Suppressor macrophage treated with lipopolysaccharide for 1 hour (primary cell): ENCODE measurements at regions not wholly inside any gene's neighbourhood (a gene's known extent, or its start where the extent isn't known, plus 50 kb on each side); places are given as distances from the start of the nearest gene placed in this dataset.
"Not testable (repeated sequence)": the region's sequence is repeated elsewhere in the genome, so short reads cannot be mapped to it uniquely, and the experiment has no call there.

Experiments used
- DNase-seq, 3 donors: peaks; one replicate each; pipeline ENCODE4 v3.0.0-alpha.2; 2020 to 2022

- not testable (repeated sequence) for DNase-seq
Measured at GRCh38 chr6:4725136-4725760, 51.0 kb upstream of the CDYL start.

GRCh38 chr6:4724727-4725126 lies 51.5 kb upstream of the CDYL start:
- not testable (repeated sequence) for DNase-seq

GRCh38 chr6:4723383-4723782 lies 52.8 kb upstream of the CDYL start:
- no peak for DNase-seq

- peak in 1 of 3 donors; percentile 10 for DNase-seq
Measured at GRCh38 chr6:4721368-4721767, 54.8 kb upstream of the CDYL start.

GRCh38 chr6:4719491-4719890 lies 56.7 kb upstream of the CDYL start:
- no peak for DNase-seq

GRCh38 chr6:4717856-4718255 lies 58.3 kb upstream of the CDYL start:
- DNase-seq, result no peak

GRCh38 chr6:4717124-4717523 lies 59.1 kb upstream of the CDYL start:
- no peak for DNase-seq

GRCh38 chr6:4714961-4715501 lies 61.2 kb upstream of the CDYL start:
- DNase-seq, result no peak

- DNase-seq, result no peak
Measured at GRCh38 chr6:4712291-4712690, 63.9 kb upstream of the CDYL start.

GRCh38 chr6:4707011-4707410 lies 69.2 kb upstream of the CDYL start:
- no peak for DNase-seq

- DNase-seq, result no peak
Measured at GRCh38 chr6:4705809-4706208, 70.4 kb upstream of the CDYL start.

GRCh38 chr6:4703382-4703781 lies 72.8 kb upstream of the CDYL start:
- DNase-seq, result peak; percentile 56 to 76 (median 64)

- no peak for DNase-seq
Measured at GRCh38 chr6:4698901-4699659, 77.1 kb upstream of the CDYL start.

GRCh38 chr6:4693173-4693970 lies 82.8 kb upstream of the CDYL start:
- DNase-seq, result peak; percentile 41 to 69 (median 59)

- no peak for DNase-seq
Measured at GRCh38 chr6:4692664-4693063, 83.5 kb upstream of the CDYL start.

GRCh38 chr6:4687989-4688947 lies 87.9 kb upstream of the CDYL start:
- DNase-seq, result peak; percentile 80 to 91 (median 88)

GRCh38 chr6:4687656-4687988 lies 88.6 kb upstream of the CDYL start:
- no peak for DNase-seq

- no peak for DNase-seq
Measured at GRCh38 chr6:4682431-4683097, 93.6 kb upstream of the CDYL start.

GRCh38 chr6:4678506-4679300 lies 97.5 kb upstream of the CDYL start:
- DNase-seq, result peak in 1 of 3 donors; percentile 17

GRCh38 chr6:4677751-4678065 lies 98.5 kb upstream of the CDYL start:
- DNase-seq, result no peak
